ENCODE measurements at regions not wholly inside any gene's neighbourhood (a gene's known extent, or its start where the extent isn't known, plus 50 kb on each side); places are given as distances from the start of the nearest gene placed in this dataset.
"Not testable (repeated sequence)": the region's sequence is repeated elsewhere in the genome, so short reads cannot be mapped to it uniquely, and the experiment has no call there.

- peak; percentile 89 for ATAC-seq
These were observed 72.3 kb upstream of the SSTR4 start for GRCh38 chr20:22962567-22963439.

- no peak for ATAC-seq
These were observed 71.5 kb upstream of the SSTR4 start for GRCh38 chr20:22963581-22963980.

GRCh38 chr20:22966787-22967464 is 68.2 kb upstream of the SSTR4 start:
- peak; percentile 64 for ATAC-seq

- ATAC-seq, result not testable (repeated sequence)
These were observed 67.4 kb upstream of the SSTR4 start for GRCh38 chr20:22967706-22968105.

GRCh38 chr20:22969031-22969430 is 66.1 kb upstream of the SSTR4 start:
- ATAC-seq, result not testable (repeated sequence)

DNA sequence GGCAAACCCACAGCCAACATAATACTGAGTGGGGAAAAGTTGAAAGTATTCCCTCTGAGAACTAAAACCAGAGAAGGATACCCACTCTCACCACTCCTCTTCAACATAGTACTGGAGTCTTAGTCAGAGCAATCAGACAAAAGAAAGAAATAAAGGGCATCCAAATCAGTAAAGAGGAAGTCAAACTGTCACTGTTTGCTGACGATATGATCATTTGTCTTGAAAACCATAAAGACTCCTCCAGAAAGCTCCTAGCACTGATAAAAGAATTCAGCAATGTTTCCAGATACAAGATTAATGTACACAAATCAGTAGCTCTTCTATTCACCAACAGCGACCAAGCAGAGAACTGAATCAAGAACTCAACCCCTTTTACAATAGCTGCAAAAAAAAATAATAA is 64.0 kb upstream of the SSTR4 start:
- ATAC-seq, result not testable (repeated sequence)

GRCh38 chr20:22974354-22974753 is 60.8 kb upstream of the SSTR4 start:
- ATAC-seq, result no peak

DNA sequence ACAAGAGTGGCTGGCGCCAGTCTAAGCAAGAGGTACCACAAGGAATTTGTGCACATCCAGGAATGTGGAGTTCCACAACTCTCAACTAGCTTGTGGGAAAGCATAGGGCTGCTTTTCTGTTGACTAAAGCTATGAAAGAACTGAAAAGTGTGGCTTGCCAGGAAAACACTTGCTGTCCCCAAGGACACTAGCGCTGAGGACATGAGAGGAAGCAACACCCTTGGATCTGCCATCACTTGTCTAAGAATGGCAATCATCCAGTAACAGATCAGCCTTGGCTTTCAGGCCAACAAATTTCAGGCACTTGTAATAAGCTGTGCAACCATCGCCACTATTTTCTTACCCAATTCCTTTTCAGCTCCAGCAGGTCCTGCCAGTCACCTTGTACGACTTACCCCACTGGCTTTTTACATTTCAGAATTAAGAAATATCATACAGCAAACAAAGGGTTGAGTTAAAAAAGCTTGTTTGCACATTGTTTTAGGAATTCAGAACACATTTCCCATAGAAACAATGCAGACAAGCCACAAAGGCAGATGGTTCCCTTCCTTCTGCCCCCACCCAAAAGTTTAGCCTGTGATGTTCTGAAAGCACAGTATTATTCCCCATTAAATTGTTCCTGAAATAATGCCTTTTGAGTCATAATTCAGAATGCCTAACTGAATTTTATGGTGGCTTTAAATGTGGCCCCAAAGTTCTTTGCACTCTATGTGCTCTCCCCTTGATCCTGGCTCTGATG is 57.9 kb upstream of the SSTR4 start:
- peak; percentile 52 for ATAC-seq

GRCh38 chr20:22984008-22984407 is 51.1 kb upstream of the SSTR4 start:
- ATAC-seq, result no peak

DNA sequence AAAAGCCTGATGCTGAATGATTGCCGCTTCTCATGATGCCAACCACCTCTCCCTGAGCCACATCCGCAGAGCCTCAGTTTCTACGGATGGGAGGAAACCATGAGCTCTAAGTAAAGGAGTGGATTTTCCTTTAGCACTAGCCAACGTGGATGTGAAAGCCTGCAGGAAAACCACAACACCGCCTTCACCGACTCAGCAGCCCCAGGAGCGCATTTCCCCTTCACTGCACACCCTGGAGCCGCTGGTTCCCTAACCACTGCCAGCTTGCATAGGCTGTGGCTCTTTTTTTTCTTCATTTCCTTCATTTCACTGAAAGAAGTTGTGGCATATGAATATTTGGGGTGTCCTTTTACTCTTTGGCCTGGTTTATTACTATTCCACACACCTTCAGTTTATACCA is 50.5 kb upstream of the SSTR4 start:
- no peak for ATAC-seq

DNA sequence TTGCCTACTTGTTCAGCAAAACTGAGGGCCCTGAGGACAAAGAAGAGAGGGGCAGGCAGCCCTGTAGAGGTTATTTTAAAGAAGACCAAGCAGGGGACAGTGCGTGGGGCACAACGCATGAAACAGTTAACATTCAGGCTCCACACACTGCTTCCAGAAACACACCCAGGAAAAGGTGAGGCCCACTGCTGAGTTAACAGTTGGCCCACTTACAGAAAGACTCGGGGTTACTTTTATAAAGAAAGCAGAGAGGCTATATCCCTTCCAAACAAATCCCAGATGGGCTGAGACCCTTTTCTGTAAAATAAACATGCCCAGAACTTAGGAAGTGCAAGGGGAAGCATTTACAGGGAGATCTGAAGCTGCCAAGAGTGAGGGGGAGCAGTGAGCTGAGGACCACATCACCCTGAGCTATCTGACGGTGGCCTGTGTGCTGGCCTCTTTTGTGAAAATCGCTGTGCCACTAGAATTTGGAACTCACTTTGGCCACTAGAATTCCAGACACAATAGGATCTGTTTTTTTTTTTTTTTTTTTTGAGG is 49.8 kb upstream of the SSTR4 start:
- no peak for ATAC-seq

Measured in esophagus mucosa (tissue), 1 donor.